ENCODE measurements at regions not wholly inside any gene's neighbourhood (a gene's known extent, or its start where the extent isn't known, plus 50 kb on each side); places are given as distances from the start of the nearest gene placed in this dataset.
"Not testable (repeated sequence)": the region's sequence is repeated elsewhere in the genome, so short reads cannot be mapped to it uniquely, and the experiment has no call there.

- H3K36me3 ChIP-seq = no peaks in the 10 kb centered on the region
- H3K4me3 ChIP-seq (ENCODE audit: low read depth, low read length) = no peak overlapping the region
- no peaks in the 10 kb centered on the region for H3K9me3 ChIP-seq
- no peak for DNase-seq
- no peaks in the 10 kb centered on the region for H3K4me1 ChIP-seq
- no peak for TF ChIP-seq CTCF (IDR thresholded peaks at IDR 0.05; ENCODE audit: low read depth, low read length)
- no peaks in the 10 kb centered on the region for H3K27me3 ChIP-seq
These were observed 1015.6 kb downstream of the KCNMA1 start for GRCh38 chr10:76621886-76622620.

DNA sequence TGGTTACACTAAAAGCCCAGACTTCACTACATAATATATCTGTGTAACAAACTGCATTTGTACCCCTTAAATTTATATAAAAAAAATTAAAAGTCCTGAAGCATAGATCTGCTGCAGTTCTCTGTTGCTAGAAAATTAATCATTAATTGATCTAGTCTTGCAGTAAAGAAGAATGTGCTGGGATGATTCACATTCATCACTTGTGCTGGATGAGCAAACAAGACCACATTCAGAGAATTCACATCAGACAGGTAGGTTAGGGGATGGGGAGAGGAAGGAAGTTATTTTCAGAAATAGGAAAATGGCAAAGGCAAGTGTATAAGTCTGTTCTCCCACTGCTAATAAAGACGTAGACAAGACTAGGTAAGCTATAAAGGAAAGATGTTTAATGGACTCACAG lies 1019.0 kb downstream of the KCNMA1 start:
- Histone ChIP-seq H3K27me3 (no peaks in the 10 kb centered on the region), H3K4me3 (ENCODE audit: low read depth, low read length) (no peak overlapping the region), H3K9me3 (no peaks in the 10 kb centered on the region), H3K36me3 (no peaks in the 10 kb centered on the region), H3K4me1 (no peaks in the 10 kb centered on the region)
- no peak for DNase-seq
- TF ChIP-seq CTCF (IDR thresholded peaks at IDR 0.05; ENCODE audit: low read depth, low read length) = no peak

- H3K27me3 ChIP-seq = no peaks in the 10 kb centered on the region
- no peak for TF ChIP-seq CTCF (IDR thresholded peaks at IDR 0.05; ENCODE audit: low read depth, low read length)
- DNase-seq = no peak
These were observed 1019.4 kb downstream of the KCNMA1 start for GRCh38 chr10:76618171-76618570.

GRCh38 chr10:76616666-76617065 lies 1020.9 kb downstream of the KCNMA1 start:
- H3K4me3 ChIP-seq (ENCODE audit: low read depth, low read length); H3K27me3 ChIP-seq; H3K9me3 ChIP-seq; H3K4me1 ChIP-seq; DNase-seq; H3K36me3 ChIP-seq: not testable (repeated sequence)

More at GRCh38 chr10:76618171-76618570, 1019.4 kb downstream of the KCNMA1 start:
- H3K9me3 ChIP-seq = no peaks in the 10 kb centered on the region
- H3K4me1 ChIP-seq = no peaks in the 10 kb centered on the region
- H3K4me3 ChIP-seq (ENCODE audit: low read depth, low read length) = no peak overlapping the region
- no peaks in the 10 kb centered on the region for H3K36me3 ChIP-seq

DNA sequence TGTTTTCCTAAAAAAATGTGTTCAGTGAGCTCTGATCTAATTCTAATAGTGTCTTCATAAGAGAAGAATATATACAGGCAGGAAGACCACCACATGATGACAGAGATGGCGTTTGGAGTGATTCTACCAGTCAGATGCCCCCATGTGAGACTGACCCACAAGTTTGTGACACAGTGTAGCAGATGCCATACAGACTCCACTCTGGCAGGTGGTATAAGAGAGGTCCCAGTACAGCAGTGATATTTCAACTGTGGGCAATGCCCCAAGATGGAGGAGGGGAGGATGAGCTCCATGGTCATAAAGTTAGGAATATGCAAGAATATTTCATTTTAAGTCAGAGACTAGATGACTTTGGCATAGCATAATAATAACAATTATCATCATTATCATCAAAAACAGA lies 1022.6 kb downstream of the KCNMA1 start:
- Histone ChIP-seq H3K27me3 (no peaks in the 10 kb centered on the region), H3K4me1 (no peaks in the 10 kb centered on the region), H3K9me3 (no peaks in the 10 kb centered on the region), H3K36me3 (no peaks in the 10 kb centered on the region), H3K4me3 (ENCODE audit: low read depth, low read length) (no peak overlapping the region)
- no peak for DNase-seq
- no peak for TF ChIP-seq CTCF (IDR thresholded peaks at IDR 0.05; ENCODE audit: low read depth, low read length)
